ENCODE measurements at regions not wholly inside any gene's neighbourhood (a gene's known extent, or its start where the extent isn't known, plus 50 kb on each side); places are given as distances from the start of the nearest gene placed in this dataset.

- ChIA-PET CTCF (ENCODE audit: low intra/inter-chr PET ratio, low total read pairs) (no interaction called here), POLR2A (no interaction called here)
- Histone ChIP-seq H3K27me3 (ENCODE audit: control insufficient read depth in 1 of 2, insufficient read depth in 2 of 2, low read length in 2 of 2) (0 out of 5 replicates have a peak, but pooled peaks cover 0 to 4% of the 10 kb centered on the region in 2 experiments), H3K9ac (ENCODE audit: insufficient read depth, low read depth, low read length) (no peak overlapping the region), H2AFZ (ENCODE audit: low read length) (no peak overlapping the region), H3K79me2 (ENCODE audit: insufficient read depth, low read length) (no peaks in the 10 kb centered on the region), H4K20me1 (ENCODE audit: insufficient read depth, low read length) (no peaks in the 10 kb centered on the region), H3K4me1 (ENCODE audit: insufficient read depth, low read length) (peaks cover 8% of the 10 kb centered on the region), H3K4me2 (ENCODE audit: low read depth, low read length) (no peak overlapping the region), H3K9me3 (ENCODE audit: low read length) (no peaks in the 10 kb centered on the region), H3K4me3 (replicated peaks in 1 of 3; ENCODE audit: insufficient read depth in 1 of 3, low read depth in 2 of 3, low read length in 3 of 3) (no peak overlapping the region), H3K27ac (ENCODE audit: extremely low read length, insufficient read depth, low read length) (no peak overlapping the region), H3K36me3 (replicated peaks in 1 of 2; ENCODE audit: control insufficient read depth in 1 of 2, insufficient read depth in 2 of 2, low read length in 2 of 2) (no peaks in the 10 kb centered on the region)
- intact Hi-C loops (cut with micrococcal nuclease; ENCODE audit: unreplicated experiment) (no loop called here), in situ Hi-C loops (cut with HindIII; ENCODE audit: extremely low pct_ligation_motif_present, low pct_unique_long_range_greater_than_20kb) (loop anchor here (25.0 kb wide), 1 partner anchor 254 kb away; no protein-coding TSS in a partner anchor)
- ATAC-seq (no peak), DNase-seq (ENCODE audit: low spot score) (no peak), FAIRE-seq (no peak)
- TF ChIP-seq CBX1 (IDR thresholded peaks at IDR 0.05; ENCODE audit: low read depth), result no peak
- TF ChIP-seq TAF1 (CRISPR knock-in tag; IDR thresholded peaks at IDR 0.05), result no peak
- no peak for TF ChIP-seq CCDC6 (CRISPR knock-in tag; IDR thresholded peaks at IDR 0.05)
- TF ChIP-seq ZFP90 (CRISPR knock-in tag; IDR thresholded peaks at IDR 0.05; ENCODE audit: borderline replicate concordance), result no peak
- no peak for TF ChIP-seq NFE2L2 (IDR thresholded peaks at IDR 0.05; ENCODE audit: low read length)
- TF ChIP-seq HOXA9 (CRISPR knock-in tag; IDR thresholded peaks at IDR 0.05; ENCODE audit: borderline replicate concordance), result no peak
- TF ChIP-seq SOX13 (IDR thresholded peaks at IDR 0.05), result no peak
- no peak for TF ChIP-seq SOX13 (CRISPR knock-in tag; conservative IDR thresholded peaks at IDR 0.05 in 1 of 2, IDR thresholded peaks at IDR 0.05 in 1 of 2)
- TF ChIP-seq ZNF207 (IDR thresholded peaks at IDR 0.05; ENCODE audit: borderline replicate concordance), result no peak
- no peak for TF ChIP-seq ZFP62 (CRISPR knock-in tag; IDR thresholded peaks at IDR 0.05)
- no peak for TF ChIP-seq DZIP1 (CRISPR knock-in tag; IDR thresholded peaks at IDR 0.05)
- TF ChIP-seq TRIM24 (CRISPR knock-in tag; IDR thresholded peaks at IDR 0.05), result no peak
- TF ChIP-seq ZNF558 (CRISPR knock-in tag; IDR thresholded peaks at IDR 0.05; ENCODE audit: borderline replicate concordance), result no peak
- no peak for TF ChIP-seq IKZF1 (IDR thresholded peaks at IDR 0.05)
- no peak for TF ChIP-seq DDIT3 (CRISPR knock-in tag; IDR thresholded peaks at IDR 0.05)
- no peak for TF ChIP-seq HIVEP1 (CRISPR knock-in tag; IDR thresholded peaks at IDR 0.05)
- TF ChIP-seq HOMEZ (CRISPR knock-in tag; IDR thresholded peaks at IDR 0.05; ENCODE audit: low read depth), result no peak
- TF ChIP-seq MTERF4 (CRISPR knock-in tag; IDR thresholded peaks at IDR 0.05), result no peak
- no peak for TF ChIP-seq KLF9 (CRISPR knock-in tag; IDR thresholded peaks at IDR 0.05; ENCODE audit: low read depth)
- WGBS (ENCODE audit: low lambda C conversion rate), result 19% methylated on average over 3 of the region's 3 CpGs
- no TSS peak for BruUV-seq (replicated peaks)
Measured at GRCh38 chr3:124266487-124266886, 274.6 kb upstream of the ROPN1 start.

Measured in HepG2 (cell line).